Lower leg skin (tissue), 4 donors: ENCODE measurements at regions not wholly inside any gene's neighbourhood (a gene's known extent, or its start where the extent isn't known, plus 50 kb on each side); places are given as distances from the start of the nearest gene placed in this dataset.

ENCODE experiments used
- DNase-seq, 2 donors: peaks; one replicate each; pipeline ENCODE4 v3.0.0-alpha.2; 2019; ENCODE audit warnings: low spot score in 2 of 2
- H3K4me3 ChIP-seq: fragments of 200-600 bp; sonication (generic); 2 replicates; pipeline ENCODE4 v1.5.1; 2017; ENCODE audit warnings: mild to moderate bottlenecking, low read depth; ENCODE audit not compliant: poor library complexity, severe bottlenecking
- POLR2A ChIP-seq, 2 donors: fragments of 450-650 bp; IDR thresholded peaks; one replicate each; pipeline ENCODE4 v1.6.1; 2016 to 2017; ENCODE audit warnings: antibody characterized with exemption in 2 of 2, mild to moderate bottlenecking in 1 of 2, moderate library complexity in 1 of 2
- WGBS, 2 donors: methylation state at CpG; one replicate each; pipeline ENCODE4 v1.1.5; 2018; 5-methylcytosine and 5-hydroxymethylcytosine counted together
- intact Hi-C: fragments of 100-400 bp; cut with DNase I; formaldehyde crosslinking; loops from one replicate; pipeline ENCODE4 v1.15.0; 2023; ENCODE audit warnings: low total_unique reads
- TF ChIP-seq, protein P1 (sequence below), 3 donors: fragments of 450-650 bp; IDR thresholded peaks; one replicate each; pipeline ENCODE4 v1.5.1; 2016; ENCODE audit warnings: antibody characterized with exemption in 3 of 3, mild to moderate bottlenecking in 3 of 3, moderate library complexity in 2 of 3

GRCh38 chr4:11483046-11483445 lies 54.4 kb upstream of the HS3ST1 start:
- intact Hi-C loops: no loop called here
- no peak for DNase-seq
- TF ChIP-seq, protein P1, sequence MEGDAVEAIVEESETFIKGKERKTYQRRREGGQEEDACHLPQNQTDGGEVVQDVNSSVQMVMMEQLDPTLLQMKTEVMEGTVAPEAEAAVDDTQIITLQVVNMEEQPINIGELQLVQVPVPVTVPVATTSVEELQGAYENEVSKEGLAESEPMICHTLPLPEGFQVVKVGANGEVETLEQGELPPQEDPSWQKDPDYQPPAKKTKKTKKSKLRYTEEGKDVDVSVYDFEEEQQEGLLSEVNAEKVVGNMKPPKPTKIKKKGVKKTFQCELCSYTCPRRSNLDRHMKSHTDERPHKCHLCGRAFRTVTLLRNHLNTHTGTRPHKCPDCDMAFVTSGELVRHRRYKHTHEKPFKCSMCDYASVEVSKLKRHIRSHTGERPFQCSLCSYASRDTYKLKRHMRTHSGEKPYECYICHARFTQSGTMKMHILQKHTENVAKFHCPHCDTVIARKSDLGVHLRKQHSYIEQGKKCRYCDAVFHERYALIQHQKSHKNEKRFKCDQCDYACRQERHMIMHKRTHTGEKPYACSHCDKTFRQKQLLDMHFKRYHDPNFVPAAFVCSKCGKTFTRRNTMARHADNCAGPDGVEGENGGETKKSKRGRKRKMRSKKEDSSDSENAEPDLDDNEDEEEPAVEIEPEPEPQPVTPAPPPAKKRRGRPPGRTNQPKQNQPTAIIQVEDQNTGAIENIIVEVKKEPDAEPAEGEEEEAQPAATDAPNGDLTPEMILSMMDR (IDR thresholded peaks at IDR 0.05): no peak
- TF ChIP-seq POLR2A (IDR thresholded peaks at IDR 0.05): no peak
- WGBS, 2 donors: 50 to 75% methylated on average over 3 of the region's 3 CpGs
- no peak overlapping the region for H3K4me3 ChIP-seq

- DNase-seq: peak in 1 of 2 donors; percentile 67
- TF ChIP-seq POLR2A (IDR thresholded peaks at IDR 0.05): no peak
- TF ChIP-seq, protein P1 (IDR thresholded peaks at IDR 0.05): no peak
- no peak overlapping the region for H3K4me3 ChIP-seq
- intact Hi-C loops: no loop called here
- 61 to 72% methylated on average over 2 of the region's 2 CpGs for WGBS, 2 donors
Observed at GRCh38 chr4:11480683-11481082, 52.0 kb upstream of the HS3ST1 start.
